B cell (primary cell): ENCODE measurements at regions not wholly inside any gene's neighbourhood (a gene's known extent, or its start where the extent isn't known, plus 50 kb on each side); places are given as distances from the start of the nearest gene placed in this dataset.
"Not testable (repeated sequence)": the region's sequence is repeated elsewhere in the genome, so short reads cannot be mapped to it uniquely, and the experiment has no call there.

Experiments
- ATAC-seq: fragments of 200-7000 bp; cut with Tn5 transposase; one replicate; pipeline ENCODE4 v1.10.0; 2021; ENCODE audit warnings: low read depth, mild to moderate bottlenecking, moderate number of reproducible peaks, moderate library complexity
- CTCF ChIA-PET: fragments of 350-600 bp; sonication (Branson Sonifier 250); formaldehyde crosslinking; loops from one replicate; lab custom pipeline; 2021; ENCODE audit warnings: antibody characterized with exemption, inconsistent platforms; lab: Charles Lee
- POLR2A ChIA-PET: fragments of 350-600 bp; sonication (Branson Sonifier 250); formaldehyde crosslinking; loops from one replicate; lab custom pipeline; 2021; ENCODE audit warnings: antibody characterized with exemption; lab: Charles Lee
- DNase-seq: peaks from one replicate; pipeline ENCODE4 v3.0.0; 2013
- H2AFZ ChIP-seq: 2 replicates; pipeline ENCODE4 v1.6.1; 2012; ENCODE audit warnings: mild to moderate bottlenecking, low read depth, low read length; ENCODE audit not compliant: insufficient read depth, poor library complexity, severe bottlenecking
- H3K27ac ChIP-seq, 2 donors: 1 replicate in 1 of 2; 2 replicates in 1 of 2; pipeline ENCODE4 v1.5.1; 2012 to 2013; ENCODE audit warnings: low read length in 2 of 2, mild to moderate bottlenecking in 2 of 2, moderate library complexity in 1 of 2
- H3K27me3 ChIP-seq, 4 experiments: fragments of 200-600 bp in 1 of 4; sonication (generic) in 1 of 4; replicated peaks in 1 of 4; 1 replicate in 2 of 4; 2 replicates in 2 of 4; pipeline versions ENCODE4 v1.6.1 to v1.7.0; 2013 to 2016; ENCODE audit warnings: low read length in 3 of 4, mild to moderate bottlenecking in 2 of 4, mixed read lengths in 1 of 4, moderate library complexity in 1 of 4; ENCODE audit not compliant: insufficient read depth in 4 of 4, control insufficient read depth in 3 of 4; ENCODE audit errors: control extremely low read depth in 1 of 4
- H3K36me3 ChIP-seq, 2 experiments: replicated peaks in 1 of 2; 1 replicate in 1 of 2; 2 replicates in 1 of 2; pipeline versions ENCODE4 v1.6.1 to v1.7.1; 2013; ENCODE audit warnings: low read length in 1 of 2; ENCODE audit not compliant: insufficient read depth in 2 of 2, control insufficient read depth in 1 of 2; ENCODE audit errors: control extremely low read depth in 1 of 2, extremely low read depth in 1 of 2
- H3K4me1 ChIP-seq, 2 donors: fragments of 200-600 bp in 1 of 2; sonication (generic) in 1 of 2; 1 replicate in 1 of 2; 2 replicates in 1 of 2; pipeline versions ENCODE4 v1.5.1 to v1.6.1; 2013 to 2017; ENCODE audit warnings: low read length in 2 of 2; ENCODE audit not compliant: control insufficient read depth in 2 of 2, insufficient read depth in 2 of 2
- H3K4me2 ChIP-seq: replicated peaks from 2 replicates; pipeline ENCODE3; 2012; ENCODE audit warnings: mild to moderate bottlenecking, low read depth, low read length; ENCODE audit not compliant: poor library complexity, severe bottlenecking
- H3K4me3 ChIP-seq, 5 experiments: fragments of 200-600 bp in 1 of 5; sonication (generic) in 1 of 5; 1 replicate in 3 of 5; 2 replicates in 2 of 5; pipeline versions ENCODE4 v1.5.1 to v1.7.0; 2011 to 2016; ENCODE audit warnings: low read length in 4 of 5, mild to moderate bottlenecking in 4 of 5, low read depth in 2 of 5, control low read depth in 1 of 5, moderate library complexity in 1 of 5; ENCODE audit not compliant: insufficient read depth in 1 of 5; ENCODE audit errors: control extremely low read depth in 1 of 5, extremely low read depth in 1 of 5
- H3K79me2 ChIP-seq: fragments of 200-600 bp; sonication (generic); one replicate; pipeline ENCODE4 v1.6.0; 2016; ENCODE audit warnings: low read length; ENCODE audit not compliant: control insufficient read depth, insufficient read depth
- H3K9ac ChIP-seq: fragments of 200-600 bp; sonication (generic); 2 replicates; pipeline ENCODE4 v1.6.1; 2017; ENCODE audit warnings: mild to moderate bottlenecking, low read length, moderate library complexity
- H3K9me3 ChIP-seq, 3 donors: one replicate each; pipeline versions ENCODE4 v1.6.1 to v1.7.1; 2013; ENCODE audit warnings: low read length in 2 of 3; ENCODE audit not compliant: control insufficient read depth in 2 of 3, insufficient read depth in 1 of 3; ENCODE audit errors: control extremely low read depth in 1 of 3
- H4K20me1 ChIP-seq: 2 replicates; pipeline ENCODE4 v1.6.0; 2012; ENCODE audit warnings: mild to moderate bottlenecking, low read length; ENCODE audit not compliant: insufficient read depth, control insufficient read depth, poor library complexity, severe bottlenecking
- H3K27ac Mint-ChIP-seq: one replicate; pipeline ENCODE4 v1.8.0; 2021; ENCODE audit warnings: mixed read lengths
- H3K27me3 Mint-ChIP-seq: one replicate; pipeline ENCODE4 v1.8.0; 2021; ENCODE audit warnings: mixed read lengths
- H3K4me1 Mint-ChIP-seq: one replicate; pipeline ENCODE4 v1.8.0; 2021; ENCODE audit warnings: mixed read lengths
- H3K4me3 Mint-ChIP-seq: one replicate; pipeline ENCODE4 v1.8.0; 2021; ENCODE audit warnings: mixed read lengths
- H3K9me3 Mint-ChIP-seq: one replicate; pipeline ENCODE4 v1.8.0; 2022; ENCODE audit warnings: mixed read lengths; ENCODE audit not compliant: insufficient read depth
- CTCF ChIP-seq: fragments of 200-600 bp; IDR thresholded peaks from one replicate; pipeline ENCODE4 v1.8.0; 2022; ENCODE audit warnings: antibody characterized with exemption, mild to moderate bottlenecking
- EZH2 ChIP-seq: IDR thresholded peaks from 2 replicates; pipeline ENCODE4 v1.6.1; 2012; ENCODE audit warnings: borderline replicate concordance, low read depth, mild to moderate bottlenecking, moderate library complexity, low read length; ENCODE audit not compliant: insufficient read depth, poor library complexity, severe bottlenecking
- WGBS: methylation state at CpG from one replicate; pipeline ENCODE4 v1.1.5; 2013; ENCODE audit warnings: missing lambda C conversion rate; ENCODE audit not compliant: insufficient coverage; 5-methylcytosine and 5-hydroxymethylcytosine counted together
- intact Hi-C: fragments of 100-400 bp; cut with micrococcal nuclease; formaldehyde crosslinking; loops from one replicate; pipeline ENCODE4 v1.10.0; 2022

GRCh38 chr19:21668072-21668773 is 99.2 kb downstream of the ZNF100 start:
- H3K27me3 Mint-ChIP-seq, H3K27me3 ChIP-seq, H3K79me2 ChIP-seq, CTCF ChIA-PET, H3K9me3 ChIP-seq, DNase-seq, H4K20me1 ChIP-seq, POLR2A ChIA-PET, H3K9me3 Mint-ChIP-seq, H3K27ac ChIP-seq, H2AFZ ChIP-seq, H3K4me2 ChIP-seq, H3K36me3 ChIP-seq, H3K4me3 Mint-ChIP-seq, H3K4me1 ChIP-seq, intact Hi-C loops, H3K9ac ChIP-seq, H3K4me1 Mint-ChIP-seq, H3K27ac Mint-ChIP-seq, H3K4me3 ChIP-seq, ATAC-seq: not testable (repeated sequence)
- WGBS = 88% methylated on average over 1 of the region's 3 CpGs

- ChIA-PET POLR2A (no interaction called here), CTCF (no interaction called here)
- no peaks in the 10 kb centered on the region for H3K36me3 ChIP-seq
- H3K27me3 ChIP-seq = no peaks in the 10 kb centered on the region
- intact Hi-C loops = no loop called here
- H3K4me2 ChIP-seq = no peak overlapping the region
- no peak overlapping the region for H3K4me3 ChIP-seq
- TF ChIP-seq CTCF (no peak), EZH2 (no peak)
- H3K27ac ChIP-seq = no peak overlapping the region
- H2AFZ ChIP-seq = no peak overlapping the region
- H3K79me2 ChIP-seq = no peaks in the 10 kb centered on the region
- no peak overlapping the region for H3K9ac ChIP-seq
- peaks cover 0 to 14% (median 10%) of the 10 kb centered on the region in 3 donors for H3K9me3 ChIP-seq
- no peak for DNase-seq
- Mint-ChIP-seq H3K4me3 (no peak overlapping the region), H3K27me3 (no peaks in the 10 kb centered on the region), H3K27ac (no peak overlapping the region), H3K4me1 (no peaks in the 10 kb centered on the region), H3K9me3 (peaks cover 8% of the 10 kb centered on the region)
- no CpG with 5 or more reads among the region's 3 CpGs for WGBS
- no peaks in the 10 kb centered on the region for H4K20me1 ChIP-seq
- ATAC-seq = no peak
- no peaks in the 10 kb centered on the region for H3K4me1 ChIP-seq
These were observed 111.7 kb downstream of the ZNF100 start for GRCh38 chr19:21655540-21656126.

- DNase-seq, H3K27me3 ChIP-seq, H3K27ac Mint-ChIP-seq, H3K4me1 Mint-ChIP-seq, intact Hi-C loops, H3K27me3 Mint-ChIP-seq, H4K20me1 ChIP-seq, H3K4me2 ChIP-seq, H3K9ac ChIP-seq, H2AFZ ChIP-seq, POLR2A ChIA-PET, H3K79me2 ChIP-seq, H3K27ac ChIP-seq, H3K36me3 ChIP-seq, H3K4me3 Mint-ChIP-seq, H3K4me3 ChIP-seq, CTCF ChIA-PET, H3K4me1 ChIP-seq, ATAC-seq: not testable (repeated sequence)
- H3K9me3 Mint-ChIP-seq = peaks cover 12% of the 10 kb centered on the region
- no CpG with 5 or more reads among the region's 3 CpGs for WGBS
- H3K9me3 ChIP-seq = peaks cover 0 to 10% (median 4%) of the 10 kb centered on the region in 3 donors
These were observed 115.9 kb downstream of the ZNF100 start for GRCh38 chr19:21651478-21651877.
